ENCODE measurements at regions not wholly inside any gene's neighbourhood (a gene's known extent, or its start where the extent isn't known, plus 50 kb on each side); places are given as distances from the start of the nearest gene placed in this dataset.
"Not testable (repeated sequence)": the region's sequence is repeated elsewhere in the genome, so short reads cannot be mapped to it uniquely, and the experiment has no call there.

DNA sequence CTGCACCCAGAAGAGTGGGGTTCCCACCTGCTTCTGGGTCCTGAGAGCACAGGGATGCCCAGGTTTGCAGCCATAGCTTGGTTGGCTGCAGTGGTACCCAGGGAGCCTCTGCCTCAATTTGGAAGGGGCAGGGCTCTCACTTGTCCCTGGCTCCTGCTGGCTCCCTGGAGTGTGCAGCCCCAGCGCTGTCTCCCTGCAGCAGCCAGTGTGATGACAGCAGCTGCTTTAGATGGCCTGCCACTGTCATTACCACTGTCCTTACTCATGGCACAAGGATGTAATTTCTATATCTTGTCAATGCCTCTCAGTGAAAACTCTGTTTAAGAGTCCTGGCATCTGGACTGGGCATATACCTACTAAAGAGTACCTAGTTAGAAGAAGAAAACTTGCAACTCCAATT is 250.9 kb downstream of the KIF20B start:
- DNase-seq, result no peak

DNA sequence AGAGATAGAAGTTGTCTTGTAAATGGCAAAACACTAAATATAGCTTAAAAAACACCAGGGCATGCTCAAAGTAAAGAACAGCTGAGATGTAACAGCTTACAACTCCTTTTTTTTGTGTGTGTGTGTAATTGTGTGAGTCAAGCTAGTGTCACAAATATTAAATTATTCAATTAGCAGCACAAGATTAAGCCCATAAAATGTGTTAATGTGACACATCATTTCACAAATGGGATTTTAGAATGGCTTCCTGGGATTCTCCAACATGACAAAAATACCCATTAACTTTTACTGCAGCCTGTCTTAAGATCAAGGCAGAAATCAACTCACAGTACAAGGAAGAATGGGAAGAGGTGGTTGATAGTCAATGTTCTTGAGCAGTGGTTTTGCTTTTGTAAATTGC is 251.4 kb downstream of the KIF20B start:
- no peak for DNase-seq

GRCh38 chr10:89954061-89954460 is 252.7 kb downstream of the KIF20B start:
- DNase-seq, result peak; percentile 5

- no peak for DNase-seq
Observed at GRCh38 chr10:89954787-89955566, 253.6 kb downstream of the KIF20B start.

DNA sequence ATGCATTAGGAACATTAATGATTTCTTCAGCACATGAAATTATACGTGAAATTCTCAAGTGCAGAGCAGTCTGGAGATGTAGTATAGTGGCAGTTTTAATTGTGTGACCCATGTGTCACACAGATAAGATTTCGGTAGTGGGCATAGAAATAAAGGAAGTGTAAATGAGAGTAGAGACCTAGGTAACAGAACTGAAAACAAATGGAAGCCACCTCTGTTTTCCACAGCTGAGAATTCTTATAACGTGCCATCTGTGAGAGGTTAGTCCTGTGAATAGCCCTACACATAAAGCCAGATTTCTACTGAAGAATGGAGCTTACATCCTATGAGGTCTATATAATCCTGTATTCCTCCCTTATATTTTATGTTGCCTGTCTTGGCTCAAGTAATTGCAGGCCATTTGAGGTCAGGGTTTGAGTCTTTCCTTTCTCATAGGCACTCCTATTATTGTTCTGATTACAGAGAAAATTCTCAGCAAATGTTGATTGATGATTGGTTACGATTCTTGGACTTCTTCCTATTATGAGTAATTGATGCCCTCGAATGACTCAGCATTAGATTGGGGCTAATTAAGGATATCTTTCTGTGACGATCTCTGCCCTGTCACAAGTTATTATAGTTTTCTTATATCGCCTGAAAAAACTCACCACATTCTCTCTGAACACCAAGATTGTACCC is 258.2 kb downstream of the KIF20B start:
- DNase-seq, result no peak

DNA sequence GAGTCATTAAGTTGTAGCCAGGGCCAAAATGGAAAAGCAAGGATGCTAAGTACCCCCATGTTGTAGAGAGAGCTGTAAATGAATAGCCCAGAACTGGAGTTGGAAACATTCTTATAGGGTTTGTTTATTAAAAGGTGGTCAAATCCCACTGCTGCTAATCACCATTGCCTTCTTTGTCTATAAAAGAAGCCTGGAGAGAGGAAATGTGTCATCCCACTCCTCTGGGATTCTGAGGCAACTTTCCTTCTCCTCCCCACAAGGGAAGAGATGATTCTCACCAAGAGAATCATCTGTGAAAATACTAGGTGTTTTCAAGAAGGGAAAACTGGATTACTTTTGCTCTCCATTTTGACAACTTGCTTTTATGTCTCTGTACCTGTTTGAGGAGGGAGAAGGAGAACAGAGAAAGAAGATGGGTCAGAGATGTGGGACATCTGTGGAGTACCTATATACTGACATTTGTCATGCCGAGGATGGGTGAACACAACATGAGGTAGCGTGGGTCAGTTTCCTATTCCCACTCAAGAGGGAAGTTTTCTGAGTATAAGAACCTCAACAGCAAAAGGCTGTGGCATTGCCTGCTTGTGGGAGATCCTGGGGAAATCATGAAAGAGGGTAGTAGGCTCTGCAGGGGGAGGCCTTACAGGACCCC is 262.2 kb downstream of the KIF20B start:
- DNase-seq, result no peak

GRCh38 chr10:89966211-89966610 is 264.8 kb downstream of the KIF20B start:
- no peak for DNase-seq

GRCh38 chr10:89973326-89973725 is 271.9 kb downstream of the KIF20B start:
- no peak for DNase-seq

DNA sequence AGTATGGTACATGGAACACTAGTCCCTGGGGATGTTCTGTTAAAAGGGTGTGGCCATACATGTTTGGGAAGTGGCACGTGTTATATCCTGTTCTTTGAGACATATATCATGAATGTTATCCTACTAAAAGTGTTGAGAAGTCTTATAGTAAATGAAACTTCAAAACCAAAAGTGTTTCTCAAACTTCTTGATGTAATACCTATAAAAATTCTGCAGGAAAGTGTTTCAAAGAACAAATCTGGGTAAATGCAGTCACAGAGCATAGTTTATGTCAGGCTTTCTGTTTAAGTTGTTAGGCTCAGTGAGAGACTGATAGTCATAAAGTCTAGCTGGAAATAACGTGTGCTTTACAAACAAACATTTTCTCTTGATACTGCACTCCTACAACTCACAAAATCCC is 273.7 kb downstream of the KIF20B start:
- DNase-seq, result no peak

DNA sequence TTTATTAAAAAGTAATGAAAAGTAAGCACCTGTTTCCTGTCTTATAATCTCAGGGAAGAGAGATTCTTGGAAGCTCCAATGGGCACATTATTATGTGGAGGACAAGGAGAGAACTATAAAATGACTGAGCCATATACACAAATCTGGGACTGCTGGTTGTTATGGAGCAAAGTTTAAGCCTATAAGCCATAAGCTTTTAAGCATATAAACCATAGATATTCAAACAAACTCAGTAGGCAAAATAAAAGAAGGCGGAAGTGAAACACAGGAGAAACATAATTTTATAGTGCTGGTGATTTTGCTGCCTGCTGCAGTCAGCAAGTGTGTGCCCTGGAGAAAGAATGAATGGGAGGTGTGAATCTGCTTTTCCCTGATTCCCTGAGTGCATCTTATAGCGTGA is 274.4 kb downstream of the KIF20B start:
- no peak for DNase-seq

DNA sequence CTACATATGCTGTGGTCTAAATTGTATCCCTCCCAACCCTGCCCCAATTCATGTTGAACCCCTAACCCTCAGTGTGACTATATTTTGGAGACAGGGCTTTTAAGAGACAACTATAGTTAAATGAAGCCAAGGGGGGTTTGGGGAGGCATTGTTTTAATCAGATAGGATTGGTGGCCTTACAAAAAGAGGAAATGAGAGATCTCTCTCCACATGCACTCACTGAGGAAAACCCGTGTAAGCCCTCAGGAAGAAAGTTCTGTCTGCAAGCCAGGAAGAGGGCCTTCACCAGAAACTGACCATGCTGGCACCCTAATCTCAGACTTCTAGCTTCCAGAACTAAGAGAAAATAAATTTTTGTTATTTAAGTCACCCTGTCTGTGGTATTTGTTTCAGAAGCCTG is 276.7 kb downstream of the KIF20B start:
- no peak for DNase-seq

- DNase-seq, result no peak
Observed at GRCh38 chr10:89979726-89980125, 278.3 kb downstream of the KIF20B start.

DNA sequence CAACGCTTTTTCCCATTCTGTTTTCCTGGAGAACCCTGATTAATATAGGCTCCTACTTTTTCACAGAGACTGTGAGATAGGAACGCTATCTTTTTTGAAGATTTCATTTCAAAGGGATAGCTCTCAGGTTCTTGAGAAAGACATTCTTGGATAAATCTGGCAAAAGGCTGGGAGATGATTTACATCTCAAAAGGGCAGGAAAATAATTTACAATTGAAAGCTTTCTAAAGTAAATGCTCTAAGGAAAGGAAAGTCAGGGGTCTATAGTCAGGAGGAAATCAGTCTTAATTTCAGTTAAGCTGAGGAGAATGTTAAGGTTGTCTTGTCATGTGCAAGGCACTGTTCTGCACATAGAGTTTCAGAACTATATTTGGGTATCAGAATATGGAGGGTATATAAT is 278.8 kb downstream of the KIF20B start:
- DNase-seq, result no peak

DNA sequence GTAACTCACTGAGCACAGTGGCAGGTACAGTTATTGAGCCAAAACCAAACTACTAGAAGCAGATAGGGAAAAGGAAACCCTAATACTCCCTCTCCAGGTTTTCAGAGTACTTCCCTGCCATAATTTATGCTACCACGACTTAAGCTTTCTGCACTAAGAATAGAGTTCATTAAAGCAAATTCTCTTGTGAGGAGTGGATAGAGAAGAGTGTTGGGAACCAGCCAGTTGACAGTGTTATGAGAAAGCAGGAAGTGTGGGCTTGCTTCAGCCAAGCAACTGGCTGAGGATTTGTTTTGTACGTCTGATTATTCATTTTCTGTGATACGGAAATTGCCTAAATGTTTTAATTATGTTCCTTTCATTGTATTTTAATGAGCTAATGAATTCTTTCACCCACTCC is 280.5 kb downstream of the KIF20B start:
- DNase-seq, result no peak

GRCh38 chr10:89985446-89985845 is 284.1 kb downstream of the KIF20B start:
- no peak for DNase-seq

DNA sequence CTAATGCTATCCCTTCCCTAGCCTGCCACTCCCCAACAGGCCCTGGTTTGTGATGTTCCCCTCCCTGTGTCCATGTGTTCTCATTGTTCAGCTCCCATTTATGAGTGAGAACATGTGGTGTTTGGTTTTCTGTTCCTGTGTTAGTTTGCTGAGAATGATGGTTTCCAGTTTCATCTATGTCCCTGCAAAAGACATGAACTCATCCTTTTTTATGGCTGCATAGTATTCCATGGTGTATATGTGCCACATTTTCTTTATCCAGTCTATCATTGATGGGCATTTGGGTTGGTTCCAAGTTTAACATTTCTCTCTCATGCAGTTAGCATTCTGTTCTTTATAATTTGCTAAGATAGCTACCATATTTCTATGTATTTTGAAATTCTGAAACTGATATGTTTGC is 287.0 kb downstream of the KIF20B start:
- DNase-seq, result not testable (repeated sequence)

DNA sequence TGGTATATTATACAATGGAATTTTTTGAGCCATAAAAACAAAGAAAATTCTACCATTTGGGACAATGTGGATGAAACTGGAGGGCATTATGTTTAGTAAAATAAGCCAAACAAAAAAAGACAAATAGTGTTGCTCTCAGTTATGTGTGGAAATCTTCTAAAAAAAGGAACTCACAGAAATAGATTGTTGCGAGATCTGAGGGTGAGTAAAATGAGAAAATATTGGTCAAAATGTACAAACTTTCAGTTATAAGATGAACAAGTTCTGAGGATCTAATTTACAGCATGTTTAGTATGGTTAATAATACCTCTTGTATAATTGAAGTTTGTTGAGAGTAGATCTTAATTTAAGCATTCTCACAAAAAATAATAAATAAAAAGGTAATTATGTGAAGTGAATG is 291.2 kb downstream of the KIF20B start:
- DNase-seq, result no peak

GRCh38 chr10:90007226-90007625 is 305.8 kb downstream of the KIF20B start:
- DNase-seq, result no peak

DNA sequence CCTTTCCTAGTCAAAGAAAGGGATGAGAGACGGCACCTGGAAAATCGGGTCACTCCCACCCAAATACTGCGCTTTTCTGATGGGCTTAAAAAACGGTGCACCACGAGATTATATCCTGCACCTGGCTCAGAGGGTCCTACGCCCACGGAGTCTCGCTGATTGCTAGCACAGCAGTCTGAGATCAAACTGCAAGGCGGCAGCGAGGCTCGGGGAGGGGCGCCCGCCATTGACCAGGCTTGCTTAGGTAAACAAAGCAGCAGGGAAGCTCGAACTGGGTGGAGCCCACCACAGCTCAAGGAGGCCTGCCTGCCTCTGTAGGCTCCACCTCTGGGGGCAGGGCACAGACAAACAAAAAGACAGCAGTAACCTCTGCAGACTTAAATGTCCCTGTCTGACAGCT is 309.9 kb downstream of the KIF20B start:
- DNase-seq, result not testable (repeated sequence)

GRCh38 chr10:90018819-90019218 is 317.4 kb downstream of the KIF20B start:
- no peak for DNase-seq

DNA sequence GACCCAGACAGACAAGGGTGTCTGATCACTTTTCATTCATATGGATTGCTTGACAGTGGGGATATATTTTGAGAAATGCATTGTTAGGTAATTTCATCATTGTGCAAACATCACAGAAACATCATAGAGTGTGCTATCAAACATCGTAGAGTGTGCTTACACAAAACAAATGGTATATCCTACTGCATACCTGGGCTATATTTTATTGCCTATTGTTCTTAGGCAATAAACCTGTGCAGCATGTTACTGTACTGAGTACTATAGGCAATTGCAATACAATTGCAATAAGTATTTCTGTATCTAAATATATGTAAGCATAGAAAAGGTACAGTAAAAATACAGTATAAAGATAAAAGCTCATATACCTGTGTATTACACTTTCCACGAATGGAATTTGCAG is 319.1 kb downstream of the KIF20B start:
- no peak for DNase-seq

DNA sequence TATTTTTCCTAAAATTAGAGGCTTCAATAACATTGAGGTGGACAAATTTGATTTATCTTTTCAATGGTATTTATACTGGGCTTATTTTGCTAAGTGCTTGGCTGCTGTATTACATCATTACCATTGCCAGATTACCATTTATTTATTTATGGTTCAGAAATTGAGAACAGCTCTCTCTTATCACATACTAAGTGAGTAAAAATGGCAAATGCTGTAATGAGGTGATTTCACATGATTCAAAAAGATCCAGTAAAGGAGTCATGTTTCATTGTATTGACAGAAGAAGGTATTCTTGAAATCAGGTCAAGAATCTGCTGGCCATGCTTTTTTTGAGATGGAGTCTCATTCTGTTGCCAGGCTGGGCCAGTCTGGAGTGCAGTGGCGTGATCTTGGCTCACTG is 322.6 kb downstream of the KIF20B start:
- peak; percentile 70 for DNase-seq

DNA sequence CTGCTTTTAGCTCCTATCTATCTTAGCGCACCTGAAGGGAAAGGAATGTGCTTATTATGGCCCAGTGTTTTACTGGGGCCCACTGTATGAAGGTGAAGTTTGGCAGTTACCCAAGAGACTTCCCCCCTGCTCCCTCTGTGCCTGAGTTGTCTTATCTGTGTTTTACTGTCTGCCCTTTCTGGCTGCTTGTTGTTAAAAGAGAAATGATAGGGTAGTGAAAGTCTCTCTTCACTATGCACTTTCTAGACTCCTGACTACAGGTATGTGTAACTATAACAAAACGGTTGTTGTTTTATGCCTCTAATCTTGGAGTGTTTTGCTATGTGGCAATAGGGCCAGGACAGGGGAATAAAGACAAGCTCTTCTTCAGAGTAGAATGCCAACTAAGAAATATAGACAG is 326.9 kb downstream of the KIF20B start:
- no peak for DNase-seq

- DNase-seq, result no peak
Observed at GRCh38 chr10:90031776-90032175, 330.4 kb downstream of the KIF20B start.
